SK-N-SH (cell line): ENCODE measurements at regions not wholly inside any gene's neighbourhood (a gene's known extent, or its start where the extent isn't known, plus 50 kb on each side); places are given as distances from the start of the nearest gene placed in this dataset.

Source experiments
- CTCF ChIP-seq: fragments of 200-600 bp; sonication (generic); IDR thresholded peaks from 2 replicates; pipeline ENCODE4 v1.6.1; 2017; ENCODE audit warnings: antibody characterized with exemption, mild to moderate bottlenecking, moderate library complexity
- PBX3 ChIP-seq: IDR thresholded peaks from 2 replicates; pipeline ENCODE4; 2012
- REST ChIP-seq: IDR thresholded peaks from 2 replicates; pipeline ENCODE4 v1.6.1; 2012; ENCODE audit warnings: mild to moderate bottlenecking, low read depth, low read length, moderate library complexity
- RFX5 ChIP-seq: IDR thresholded peaks from 2 replicates; pipeline ENCODE4 v1.6.1; 2012; ENCODE audit warnings: mild to moderate bottlenecking, improper control_type of control experiment, low read length
- YY1 ChIP-seq: IDR thresholded peaks from 2 replicates; pipeline ENCODE4 v1.4.0; 2012; ENCODE audit warnings: low read depth, mild to moderate bottlenecking

- TF ChIP-seq PBX3 (no peak), CTCF (no peak), RFX5 (no peak), REST (no peak), YY1 (no peak)
Measured at GRCh38 chr12:42809226-42809625, 219.7 kb upstream of the PRICKLE1 start.
